Epithelial cell of proximal tubule (primary cell): ENCODE measurements at regions not wholly inside any gene's neighbourhood (a gene's known extent, or its start where the extent isn't known, plus 50 kb on each side); places are given as distances from the start of the nearest gene placed in this dataset.

Source experiments
- DNase-seq: peaks from one replicate; pipeline ENCODE4 v3.0.0-alpha.2; 2011; ENCODE audit warnings: low read depth
- H3K4me3 ChIP-seq: 2 replicates; pipeline ENCODE4 v1.5.1; 2011; ENCODE audit warnings: low read depth, mild to moderate bottlenecking, low read length
- CTCF ChIP-seq: conservative IDR thresholded peaks from 2 replicates; pipeline ENCODE4 v1.5.1; 2012; ENCODE audit warnings: low read depth, mild to moderate bottlenecking, low read length

DNA sequence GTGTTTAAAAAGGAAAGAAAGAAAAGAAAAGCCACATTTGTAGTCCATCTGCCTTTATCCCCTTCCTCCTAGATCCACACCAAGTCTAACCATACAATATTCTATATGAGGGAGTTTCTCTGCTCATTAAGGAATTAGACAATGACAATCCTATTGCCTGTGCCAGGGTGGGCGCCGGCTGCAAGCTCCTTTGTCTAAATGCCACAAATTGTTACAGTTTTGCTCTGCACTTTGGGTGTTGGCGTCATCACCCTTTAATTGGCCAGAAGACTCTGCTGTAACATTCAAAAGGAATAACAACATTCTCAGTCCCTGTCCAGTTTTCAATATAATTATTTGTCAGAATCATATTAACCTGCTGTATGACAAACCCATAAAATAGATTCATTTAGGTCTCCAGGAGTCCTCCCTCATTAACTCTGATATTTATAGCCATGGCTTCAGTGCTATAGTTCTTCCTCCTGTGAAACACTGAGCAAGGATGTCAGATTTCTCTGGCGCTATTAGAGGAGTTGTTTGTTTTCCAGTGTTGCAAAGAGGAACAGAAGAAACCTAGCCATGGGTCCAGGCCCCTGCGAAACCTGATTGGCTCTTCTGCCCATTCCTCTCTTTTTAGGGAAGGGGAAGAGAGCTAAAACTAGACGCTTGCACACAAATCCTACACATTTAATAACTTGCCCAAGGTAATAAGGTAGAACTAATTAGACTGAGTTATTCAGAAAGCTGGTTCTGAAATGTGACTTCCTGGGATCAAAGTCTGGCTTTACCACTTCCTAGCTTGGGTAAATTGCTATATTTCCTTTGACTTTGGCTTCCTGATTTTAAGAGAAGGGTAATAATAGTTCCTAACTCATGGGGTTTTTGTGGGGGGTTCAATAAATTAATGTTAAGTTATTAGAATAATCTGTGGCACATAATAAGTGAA is 112.4 kb downstream of the CD47 start:
- no peak for TF ChIP-seq CTCF
- no peak overlapping the region for H3K4me3 ChIP-seq
- no peak for DNase-seq

DNA sequence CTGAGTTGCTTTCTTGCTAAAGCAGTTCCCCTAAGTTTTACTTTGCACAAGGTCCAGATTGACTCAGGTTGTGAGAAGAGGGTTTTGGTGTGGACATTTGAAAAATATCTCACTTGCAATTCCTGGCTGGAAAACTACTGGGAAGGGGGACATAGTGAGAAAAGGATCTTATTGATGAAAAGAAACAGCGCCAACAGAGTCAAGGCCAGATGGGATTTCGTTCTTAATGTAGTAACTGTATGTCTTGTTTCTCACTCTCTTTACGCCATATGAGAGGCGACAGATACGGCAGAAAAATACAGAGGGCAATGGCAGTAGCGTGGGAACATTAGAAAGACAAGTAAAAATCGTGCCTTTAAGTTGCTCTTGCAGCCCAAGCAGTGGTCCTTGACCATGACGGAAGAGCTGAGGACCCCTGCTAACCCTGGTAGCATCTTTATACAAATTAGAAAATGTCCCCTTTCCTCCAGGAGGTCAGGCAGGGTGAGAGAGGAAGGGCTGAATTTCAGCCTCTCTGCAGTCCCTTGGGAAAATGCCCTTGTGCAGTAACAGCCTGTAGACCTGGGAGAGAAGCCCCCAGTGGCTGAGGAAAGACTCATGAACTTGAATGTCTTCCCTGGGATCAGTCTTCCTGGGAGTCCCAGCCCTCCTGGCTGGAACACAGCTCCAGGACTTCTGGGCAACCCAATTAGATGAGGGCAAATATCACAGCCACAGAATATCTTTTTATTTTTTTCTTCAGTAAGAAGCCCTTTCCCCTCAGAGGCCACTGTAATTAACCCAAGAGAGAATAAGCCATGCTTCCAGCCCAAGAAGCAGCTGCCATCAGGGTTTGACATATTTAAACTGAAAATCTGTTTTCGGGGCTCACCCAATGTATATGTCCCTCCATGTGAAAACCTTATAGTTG is 113.4 kb downstream of the CD47 start:
- H3K4me3 ChIP-seq = no peak overlapping the region
- DNase-seq = no peak
- no peak for TF ChIP-seq CTCF

DNA sequence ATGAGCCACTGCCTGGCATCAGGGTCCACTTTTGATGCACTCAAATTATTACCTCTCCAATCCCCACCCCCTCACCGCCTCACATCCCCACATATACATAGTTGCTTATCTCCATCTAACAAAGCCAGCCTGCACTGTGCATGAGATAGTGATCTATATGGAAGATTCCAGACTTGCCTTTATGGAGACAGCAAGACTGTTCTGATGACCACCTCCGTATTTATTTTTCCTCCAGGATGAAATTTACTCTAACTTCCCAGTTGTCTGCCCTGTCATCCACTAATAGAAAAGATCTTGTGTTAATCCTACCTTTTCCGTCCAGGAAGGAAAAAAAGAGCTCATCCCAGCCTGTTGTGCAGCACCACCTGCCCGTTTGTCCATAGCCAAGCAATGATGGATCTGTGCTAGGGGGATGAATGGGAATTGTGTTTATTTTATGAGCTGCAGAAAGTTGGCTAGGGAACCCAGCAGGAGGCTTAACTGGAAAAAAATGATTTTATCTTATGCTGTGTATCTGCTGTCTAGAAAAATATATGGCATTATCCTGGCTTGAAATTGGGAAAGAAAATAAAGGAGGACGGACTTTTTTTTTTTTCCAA is 114.5 kb downstream of the CD47 start:
- no peak for TF ChIP-seq CTCF
- no peak for DNase-seq
- H3K4me3 ChIP-seq = no peak overlapping the region

DNA sequence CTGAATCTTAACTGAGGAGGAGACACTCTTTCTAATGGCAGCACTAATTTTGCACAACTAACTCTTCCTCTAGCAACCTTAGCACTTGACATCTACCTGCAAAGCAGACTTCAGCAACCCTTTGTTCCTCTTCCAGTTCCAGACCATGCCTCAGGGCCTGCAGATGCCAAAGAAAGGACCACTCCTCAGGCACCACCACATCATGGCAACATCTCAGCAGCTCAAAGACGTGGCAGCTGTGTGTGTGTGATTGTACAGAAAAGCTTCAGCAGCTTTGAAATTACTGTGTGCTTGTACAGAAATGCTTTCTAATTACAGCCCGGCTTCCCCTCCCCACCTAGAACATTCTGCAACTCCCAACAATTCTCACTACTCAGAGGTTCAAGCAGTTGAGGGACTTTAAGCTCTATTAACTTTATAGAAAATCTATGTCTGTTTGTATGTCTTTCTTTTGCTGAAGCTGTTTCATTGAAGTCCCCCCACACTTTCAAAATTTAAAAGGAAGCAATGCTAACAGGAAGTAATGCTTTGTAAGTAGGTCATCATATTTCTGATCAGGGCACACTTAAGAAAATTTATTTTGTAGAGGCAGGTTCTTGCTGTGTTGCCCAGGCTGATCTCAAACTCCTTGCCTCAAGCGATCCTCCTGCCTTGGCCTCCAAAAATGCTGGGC is 115.2 kb downstream of the CD47 start:
- H3K4me3 ChIP-seq = no peak overlapping the region
- no peak for DNase-seq
- TF ChIP-seq CTCF = no peak

GRCh38 chr3:107973961-107974360 is 116.9 kb downstream of the CD47 start:
- no peak for DNase-seq
- H3K4me3 ChIP-seq = no peak overlapping the region
- no peak for TF ChIP-seq CTCF

DNA sequence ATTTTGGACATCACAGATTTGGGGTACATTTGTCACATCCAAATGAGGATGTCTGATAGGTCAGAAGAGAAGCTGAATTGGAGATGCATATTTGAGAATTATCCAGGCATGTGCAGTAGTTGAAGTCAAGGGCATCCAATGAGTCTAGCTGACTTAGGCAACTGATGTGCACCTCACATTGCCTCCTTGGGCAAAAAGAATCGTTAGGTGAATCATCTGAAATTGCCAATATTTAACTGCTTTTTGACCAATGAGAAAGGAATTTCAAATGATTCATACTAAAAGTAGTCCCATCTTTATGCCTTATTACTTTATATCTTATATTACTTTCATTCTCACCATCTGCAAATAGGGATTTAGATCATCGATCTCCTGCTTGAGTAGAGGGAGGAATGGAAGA is 117.7 kb downstream of the CD47 start:
- DNase-seq = no peak
- no peak for TF ChIP-seq CTCF
- H3K4me3 ChIP-seq = no peak overlapping the region
